Vagina (tissue), 2 donors: ENCODE measurements at regions not wholly inside any gene's neighbourhood (a gene's known extent, or its start where the extent isn't known, plus 50 kb on each side); places are given as distances from the start of the nearest gene placed in this dataset.

Source experiments
- CTCF ChIP-seq, 3 experiments: fragments of 450-650 bp in 2 of 3; fragments of 200-600 bp in 1 of 3; sonication (generic) in 1 of 3; IDR thresholded peaks; one replicate each; pipeline ENCODE4 v1.5.1; 2017 to 2019; ENCODE audit warnings: antibody characterized with exemption in 3 of 3, mild to moderate bottlenecking in 2 of 3, moderate library complexity in 2 of 3
- POLR2A ChIP-seq, 2 donors: fragments of 450-650 bp; IDR thresholded peaks; one replicate each; pipeline ENCODE4 v1.6.1; 2017; ENCODE audit warnings: antibody characterized with exemption in 2 of 2, mild to moderate bottlenecking in 2 of 2, moderate library complexity in 2 of 2
- POLR2AphosphoS5 ChIP-seq, 2 donors: sonication (generic); formaldehyde crosslinking; IDR thresholded peaks; one replicate each; pipeline ENCODE4 v1.9.0; 2017; ENCODE audit warnings: antibody characterized with exemption in 2 of 2, mild to moderate bottlenecking in 2 of 2, low read depth in 1 of 2; ENCODE audit not compliant: insufficient read depth in 1 of 2

- TF ChIP-seq POLR2AphosphoS5 (IDR thresholded peaks at IDR 0.05; ENCODE audit: insufficient read depth in 1 of 2, low read depth in 1 of 2), result no peak
- TF ChIP-seq CTCF (IDR thresholded peaks at IDR 0.05), result no peak
- TF ChIP-seq POLR2A (IDR thresholded peaks at IDR 0.05), result no peak
Observed at GRCh38 chr1:234875953-234876855, 252.4 kb downstream of the TOMM20 start.
